ENCODE measurements at regions not wholly inside any gene's neighbourhood (a gene's known extent, or its start where the extent isn't known, plus 50 kb on each side); places are given as distances from the start of the nearest gene placed in this dataset.

GRCh38 chr12:125418902-125419564 is 353.8 kb downstream of the AACS start:
- Histone ChIP-seq H3K27me3 (ENCODE audit: control insufficient read depth, insufficient read depth, low read length) (no peaks in the 10 kb centered on the region), H3K4me3 (ENCODE audit: low read depth, low read length) (no peak overlapping the region), H3K36me3 (ENCODE audit: control insufficient read depth, insufficient read depth, low read length) (no peaks in the 10 kb centered on the region)
- no peak for DNase-seq (ENCODE audit: low read depth)
- no peak for TF ChIP-seq CTCF (IDR thresholded peaks at IDR 0.05; ENCODE audit: insufficient read depth, low read length, poor library complexity, severe bottlenecking)

- no peaks in the 10 kb centered on the region for H3K36me3 ChIP-seq (ENCODE audit: control insufficient read depth, insufficient read depth, low read length)
- H3K27me3 ChIP-seq (ENCODE audit: control insufficient read depth, insufficient read depth, low read length): no peaks in the 10 kb centered on the region
- DNase-seq (ENCODE audit: low read depth): no peak
- H3K4me3 ChIP-seq (ENCODE audit: low read depth, low read length): no peak overlapping the region
- TF ChIP-seq CTCF (IDR thresholded peaks at IDR 0.05; ENCODE audit: insufficient read depth, low read length, poor library complexity, severe bottlenecking): no peak
Observed at GRCh38 chr12:125424909-125425308, 359.7 kb downstream of the AACS start.

- DNase-seq (ENCODE audit: low read depth): no peak
- no peaks in the 10 kb centered on the region for H3K27me3 ChIP-seq (ENCODE audit: control insufficient read depth, insufficient read depth, low read length)
- TF ChIP-seq CTCF (IDR thresholded peaks at IDR 0.05; ENCODE audit: insufficient read depth, low read length, poor library complexity, severe bottlenecking): no peak
- H3K4me3 ChIP-seq (ENCODE audit: low read depth, low read length): no peak overlapping the region
- no peaks in the 10 kb centered on the region for H3K36me3 ChIP-seq (ENCODE audit: control insufficient read depth, insufficient read depth, low read length)
Observed at GRCh38 chr12:125431516-125431915, 366.3 kb downstream of the AACS start.

GRCh38 chr12:125434131-125434530 is 368.9 kb downstream of the AACS start:
- no peak overlapping the region for H3K4me3 ChIP-seq (ENCODE audit: low read depth, low read length)
- H3K36me3 ChIP-seq (ENCODE audit: control insufficient read depth, insufficient read depth, low read length): no peaks in the 10 kb centered on the region
- no peak for DNase-seq (ENCODE audit: low read depth)
- no peaks in the 10 kb centered on the region for H3K27me3 ChIP-seq (ENCODE audit: control insufficient read depth, insufficient read depth, low read length)
- TF ChIP-seq CTCF (IDR thresholded peaks at IDR 0.05; ENCODE audit: insufficient read depth, low read length, poor library complexity, severe bottlenecking): no peak

- no peak for DNase-seq (ENCODE audit: low read depth)
- Histone ChIP-seq H3K27me3 (ENCODE audit: control insufficient read depth, insufficient read depth, low read length) (no peaks in the 10 kb centered on the region), H3K4me3 (ENCODE audit: low read depth, low read length) (no peak overlapping the region), H3K36me3 (ENCODE audit: control insufficient read depth, insufficient read depth, low read length) (no peaks in the 10 kb centered on the region)
- no peak for TF ChIP-seq CTCF (IDR thresholded peaks at IDR 0.05; ENCODE audit: insufficient read depth, low read length, poor library complexity, severe bottlenecking)
Observed at GRCh38 chr12:125434936-125435443, 369.8 kb downstream of the AACS start.

- H3K4me3 ChIP-seq (ENCODE audit: low read depth, low read length): no peak overlapping the region
- TF ChIP-seq CTCF (IDR thresholded peaks at IDR 0.05; ENCODE audit: insufficient read depth, low read length, poor library complexity, severe bottlenecking): no peak
- H3K36me3 ChIP-seq (ENCODE audit: control insufficient read depth, insufficient read depth, low read length): no peaks in the 10 kb centered on the region
- no peaks in the 10 kb centered on the region for H3K27me3 ChIP-seq (ENCODE audit: control insufficient read depth, insufficient read depth, low read length)
- no peak for DNase-seq (ENCODE audit: low read depth)
Observed at GRCh38 chr12:125435871-125436270, 370.6 kb downstream of the AACS start.
